Panc1 (cell line): ENCODE measurements at regions not wholly inside any gene's neighbourhood (a gene's known extent, or its start where the extent isn't known, plus 50 kb on each side); places are given as distances from the start of the nearest gene placed in this dataset.

Source experiments
- POLR2AphosphoS5 ChIP-seq: IDR thresholded peaks from 2 replicates; pipeline ENCODE4 v1.6.1; 2012; ENCODE audit warnings: mild to moderate bottlenecking, low read depth, low read length, moderate library complexity
- SIN3A ChIP-seq: IDR thresholded peaks from 2 replicates; pipeline ENCODE4 v1.6.1; 2012; ENCODE audit warnings: low read depth, mild to moderate bottlenecking, low read length, moderate library complexity, borderline replicate concordance; ENCODE audit not compliant: insufficient read depth
- TCF7L2 ChIP-seq: IDR thresholded peaks from 2 replicates; pipeline ENCODE4 v1.6.1; 2011; ENCODE audit warnings: mild to moderate bottlenecking, low read depth, low read length, inconsistent platforms
- TF ChIP-seq, protein P1 (sequence below): fragments of 450-650 bp; IDR thresholded peaks from 2 replicates; pipeline ENCODE4 v1.5.1; 2017; ENCODE audit warnings: mild to moderate bottlenecking
- TF ChIP-seq, protein P2 (sequence below), 2 experiments: IDR thresholded peaks; 2 replicates each; pipeline ENCODE4 v1.6.1; 2011 to 2012; ENCODE audit warnings: low read depth in 2 of 2, control low read depth in 1 of 2, low read length in 1 of 2, mild to moderate bottlenecking in 1 of 2, moderate library complexity in 1 of 2; ENCODE audit not compliant: insufficient read depth in 1 of 2

- TF ChIP-seq, protein P1, sequence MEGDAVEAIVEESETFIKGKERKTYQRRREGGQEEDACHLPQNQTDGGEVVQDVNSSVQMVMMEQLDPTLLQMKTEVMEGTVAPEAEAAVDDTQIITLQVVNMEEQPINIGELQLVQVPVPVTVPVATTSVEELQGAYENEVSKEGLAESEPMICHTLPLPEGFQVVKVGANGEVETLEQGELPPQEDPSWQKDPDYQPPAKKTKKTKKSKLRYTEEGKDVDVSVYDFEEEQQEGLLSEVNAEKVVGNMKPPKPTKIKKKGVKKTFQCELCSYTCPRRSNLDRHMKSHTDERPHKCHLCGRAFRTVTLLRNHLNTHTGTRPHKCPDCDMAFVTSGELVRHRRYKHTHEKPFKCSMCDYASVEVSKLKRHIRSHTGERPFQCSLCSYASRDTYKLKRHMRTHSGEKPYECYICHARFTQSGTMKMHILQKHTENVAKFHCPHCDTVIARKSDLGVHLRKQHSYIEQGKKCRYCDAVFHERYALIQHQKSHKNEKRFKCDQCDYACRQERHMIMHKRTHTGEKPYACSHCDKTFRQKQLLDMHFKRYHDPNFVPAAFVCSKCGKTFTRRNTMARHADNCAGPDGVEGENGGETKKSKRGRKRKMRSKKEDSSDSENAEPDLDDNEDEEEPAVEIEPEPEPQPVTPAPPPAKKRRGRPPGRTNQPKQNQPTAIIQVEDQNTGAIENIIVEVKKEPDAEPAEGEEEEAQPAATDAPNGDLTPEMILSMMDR: no peak
- no peak for TF ChIP-seq SIN3A
- TF ChIP-seq, protein P2, sequence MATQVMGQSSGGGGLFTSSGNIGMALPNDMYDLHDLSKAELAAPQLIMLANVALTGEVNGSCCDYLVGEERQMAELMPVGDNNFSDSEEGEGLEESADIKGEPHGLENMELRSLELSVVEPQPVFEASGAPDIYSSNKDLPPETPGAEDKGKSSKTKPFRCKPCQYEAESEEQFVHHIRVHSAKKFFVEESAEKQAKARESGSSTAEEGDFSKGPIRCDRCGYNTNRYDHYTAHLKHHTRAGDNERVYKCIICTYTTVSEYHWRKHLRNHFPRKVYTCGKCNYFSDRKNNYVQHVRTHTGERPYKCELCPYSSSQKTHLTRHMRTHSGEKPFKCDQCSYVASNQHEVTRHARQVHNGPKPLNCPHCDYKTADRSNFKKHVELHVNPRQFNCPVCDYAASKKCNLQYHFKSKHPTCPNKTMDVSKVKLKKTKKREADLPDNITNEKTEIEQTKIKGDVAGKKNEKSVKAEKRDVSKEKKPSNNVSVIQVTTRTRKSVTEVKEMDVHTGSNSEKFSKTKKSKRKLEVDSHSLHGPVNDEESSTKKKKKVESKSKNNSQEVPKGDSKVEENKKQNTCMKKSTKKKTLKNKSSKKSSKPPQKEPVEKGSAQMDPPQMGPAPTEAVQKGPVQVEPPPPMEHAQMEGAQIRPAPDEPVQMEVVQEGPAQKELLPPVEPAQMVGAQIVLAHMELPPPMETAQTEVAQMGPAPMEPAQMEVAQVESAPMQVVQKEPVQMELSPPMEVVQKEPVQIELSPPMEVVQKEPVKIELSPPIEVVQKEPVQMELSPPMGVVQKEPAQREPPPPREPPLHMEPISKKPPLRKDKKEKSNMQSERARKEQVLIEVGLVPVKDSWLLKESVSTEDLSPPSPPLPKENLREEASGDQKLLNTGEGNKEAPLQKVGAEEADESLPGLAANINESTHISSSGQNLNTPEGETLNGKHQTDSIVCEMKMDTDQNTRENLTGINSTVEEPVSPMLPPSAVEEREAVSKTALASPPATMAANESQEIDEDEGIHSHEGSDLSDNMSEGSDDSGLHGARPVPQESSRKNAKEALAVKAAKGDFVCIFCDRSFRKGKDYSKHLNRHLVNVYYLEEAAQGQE (IDR thresholded peaks at IDR 0.05; ENCODE audit: insufficient read depth in 1 of 2, low read depth in 2 of 2, low read length in 1 of 2): no peak
- no peak for TF ChIP-seq POLR2AphosphoS5
- TF ChIP-seq TCF7L2: no peak
Measured at GRCh38 chr12:111245701-111246476, 123.0 kb downstream of the PHETA1 start.
